Endothelial cell of umbilical vein (primary cell): ENCODE measurements at regions not wholly inside any gene's neighbourhood (a gene's known extent, or its start where the extent isn't known, plus 50 kb on each side); places are given as distances from the start of the nearest gene placed in this dataset.

Experiments used
- CTCF ChIP-seq, 2 donors: IDR thresholded peaks; 1 replicate in 1 of 2; 2 replicates in 1 of 2; pipeline ENCODE4 v1.5.1; 2011; ENCODE audit warnings: low read length in 2 of 2, mild to moderate bottlenecking in 2 of 2, moderate library complexity in 2 of 2, control low read depth in 1 of 2, inconsistent platforms in 1 of 2, low read depth in 1 of 2; ENCODE audit not compliant: insufficient read depth in 1 of 2; ENCODE audit errors: extremely low read depth in 1 of 2
- EZH2 ChIP-seq: IDR thresholded peaks from 2 replicates; pipeline ENCODE4 v1.6.1; 2012; ENCODE audit warnings: borderline replicate concordance, low read depth, mild to moderate bottlenecking, moderate library complexity, low read length, inconsistent platforms; ENCODE audit not compliant: severe bottlenecking
- FOS ChIP-seq: IDR thresholded peaks from 2 replicates; pipeline ENCODE4 v1.6.1; 2011; ENCODE audit warnings: mild to moderate bottlenecking, low read length, moderate library complexity, borderline replicate concordance; ENCODE audit not compliant: insufficient read depth
- POLR2A ChIP-seq: IDR thresholded peaks from 2 replicates; pipeline ENCODE4 v1.6.1; 2012; ENCODE audit warnings: low read depth, mild to moderate bottlenecking, control low read depth, low read length
- POLR2AphosphoS5 ChIP-seq: IDR thresholded peaks from 2 replicates; pipeline ENCODE4 v1.6.1; 2012; ENCODE audit warnings: low read depth, mild to moderate bottlenecking, control low read depth, low read length, moderate library complexity; ENCODE audit not compliant: insufficient read depth

- TF ChIP-seq CTCF (IDR thresholded peaks at IDR 0.05; ENCODE audit: extremely low read depth in 1 of 2, insufficient read depth in 1 of 2, low read depth in 1 of 2, low read length in 2 of 2) (no peak), POLR2A (no peak), POLR2AphosphoS5 (no peak), FOS (no peak), EZH2 (no peak)
Measured at GRCh38 chr12:76622351-76622750, 62.8 kb upstream of the OSBPL8 start.
